ENCODE measurements at regions not wholly inside any gene's neighbourhood (a gene's known extent, or its start where the extent isn't known, plus 50 kb on each side); places are given as distances from the start of the nearest gene placed in this dataset.
"Not testable (repeated sequence)": the region's sequence is repeated elsewhere in the genome, so short reads cannot be mapped to it uniquely, and the experiment has no call there.

DNA sequence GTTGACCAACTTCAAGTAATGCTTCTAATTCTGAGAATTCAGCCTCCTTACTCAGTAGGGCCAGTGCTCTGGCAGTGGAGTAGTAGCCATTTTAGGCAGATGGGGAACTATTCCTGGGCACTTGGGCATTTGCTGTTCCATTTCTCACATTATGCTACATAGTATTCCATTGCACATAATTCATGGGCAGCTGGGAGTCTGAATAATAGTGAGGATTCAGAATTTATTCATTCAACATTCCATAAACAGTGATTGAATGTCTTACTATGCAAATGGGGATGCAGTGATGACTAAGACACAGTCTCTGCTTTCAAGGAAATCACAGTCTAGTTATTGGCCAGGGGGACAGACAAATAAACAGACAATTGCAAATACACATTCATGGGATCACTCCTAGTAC, 301.0 kb upstream of the KCNN2 start:
- no peak for DNase-seq

DNA sequence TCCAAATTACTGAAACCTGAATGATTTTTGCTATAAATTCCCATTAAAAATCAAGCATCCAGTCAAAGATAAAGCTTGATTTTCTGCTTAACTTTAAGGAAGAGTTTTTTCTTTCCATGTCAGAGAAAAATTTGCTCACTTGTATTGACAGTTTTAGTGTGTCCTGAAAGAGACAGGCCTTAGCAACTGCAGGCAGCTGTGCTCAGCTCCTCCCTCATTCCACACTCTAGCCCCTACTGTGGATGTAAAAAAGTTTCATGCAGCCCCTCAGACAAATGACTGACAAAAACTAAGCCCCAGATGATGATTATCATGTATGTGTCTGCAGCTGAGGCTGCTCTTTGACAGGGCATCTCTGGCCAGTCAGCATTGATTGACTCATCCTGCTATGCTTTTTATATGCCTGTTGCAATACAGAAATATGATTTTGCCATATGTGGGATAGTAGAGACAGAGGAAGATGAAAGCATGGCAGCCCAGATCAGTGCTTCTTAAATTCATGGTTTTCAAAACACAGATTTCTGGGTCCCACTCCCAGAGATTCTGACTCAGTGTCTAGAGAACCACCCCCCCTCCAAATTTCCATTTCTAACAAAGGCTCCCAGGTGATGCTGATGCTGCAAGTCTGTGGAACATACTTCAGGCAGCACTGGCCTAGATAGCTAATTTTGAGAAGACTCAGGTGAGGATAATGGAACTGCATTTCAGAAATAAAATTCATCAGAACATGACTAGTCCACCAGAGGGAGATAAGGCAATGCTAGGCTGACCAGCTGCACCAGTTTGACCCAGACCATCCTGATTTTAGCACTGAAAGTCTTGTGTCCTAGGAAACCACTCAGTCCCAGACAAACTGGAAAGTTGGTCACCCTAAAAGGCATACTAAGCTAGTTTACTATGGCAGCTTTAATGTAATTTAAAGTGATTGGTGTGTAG, 298.7 kb upstream of the KCNN2 start:
- DNase-seq = no peak

DNA sequence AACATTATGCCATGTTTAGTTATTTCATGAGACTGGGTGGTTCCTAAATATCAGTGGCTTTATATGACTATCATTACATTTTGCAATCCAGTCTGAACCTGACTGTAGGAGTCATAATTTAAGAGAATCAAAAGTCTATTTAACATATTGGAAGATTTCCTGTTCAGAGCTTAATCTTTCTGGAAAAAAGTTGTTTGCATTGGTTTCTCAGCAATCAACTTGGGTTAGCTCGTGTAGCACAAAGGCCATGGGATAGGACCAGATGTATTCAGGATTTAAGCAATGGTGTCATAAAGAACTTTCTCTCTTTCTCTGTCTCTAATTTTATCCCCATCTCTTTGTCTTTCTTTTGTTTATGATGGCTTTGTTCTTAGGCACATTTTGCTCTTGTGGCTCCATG, 296.0 kb upstream of the KCNN2 start:
- DNase-seq = no peak

DNA sequence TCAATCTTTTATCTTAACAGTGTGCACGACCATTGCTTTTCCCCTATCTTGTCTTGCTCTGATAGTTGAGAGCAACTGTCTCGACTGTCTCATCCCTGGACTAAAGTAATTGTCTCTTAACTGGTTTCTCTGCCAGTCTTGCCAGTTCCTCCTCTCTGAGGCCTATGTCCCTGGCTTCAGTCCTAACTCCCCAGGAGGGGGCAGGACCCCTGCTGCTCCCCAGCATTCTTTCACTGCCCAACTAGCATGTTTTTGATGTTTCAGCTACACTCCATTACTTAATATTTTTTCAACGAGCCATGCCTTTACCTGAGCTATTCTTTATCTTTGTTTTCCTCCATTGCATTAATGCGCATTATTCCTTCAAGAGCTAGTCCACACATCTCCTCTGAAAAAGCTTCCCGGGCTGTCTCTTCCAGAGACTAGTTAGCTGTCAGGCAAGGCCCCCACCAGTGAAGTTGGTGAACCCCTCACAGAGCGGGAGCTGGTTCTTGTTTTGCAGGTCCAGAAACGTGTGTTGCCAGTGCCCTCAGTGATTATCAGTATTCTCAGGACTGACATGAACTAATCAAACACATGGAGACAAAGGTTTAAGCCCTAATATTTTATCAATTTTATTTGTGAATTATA, 291.7 kb upstream of the KCNN2 start:
- no peak for DNase-seq

DNA sequence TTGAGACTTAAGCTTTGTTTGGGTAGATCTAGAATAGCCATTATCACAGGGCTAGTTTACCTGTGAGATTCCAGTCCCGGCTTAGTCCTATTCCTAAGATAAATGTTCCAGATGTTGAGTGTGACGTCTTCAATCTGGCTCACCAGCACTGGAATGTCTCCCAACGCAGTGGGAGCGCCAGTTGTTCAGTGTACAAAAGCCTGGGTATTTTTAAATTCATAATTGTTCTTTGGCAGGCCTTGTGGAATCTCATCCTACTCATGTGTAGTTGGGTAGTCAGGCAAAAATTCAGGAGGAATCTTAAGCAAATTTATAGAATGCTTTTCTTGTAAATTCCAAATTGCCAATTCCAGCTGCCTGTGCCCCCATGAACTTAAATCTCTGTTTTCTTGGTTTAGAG, 272.6 kb upstream of the KCNN2 start:
- no peak for DNase-seq

DNA sequence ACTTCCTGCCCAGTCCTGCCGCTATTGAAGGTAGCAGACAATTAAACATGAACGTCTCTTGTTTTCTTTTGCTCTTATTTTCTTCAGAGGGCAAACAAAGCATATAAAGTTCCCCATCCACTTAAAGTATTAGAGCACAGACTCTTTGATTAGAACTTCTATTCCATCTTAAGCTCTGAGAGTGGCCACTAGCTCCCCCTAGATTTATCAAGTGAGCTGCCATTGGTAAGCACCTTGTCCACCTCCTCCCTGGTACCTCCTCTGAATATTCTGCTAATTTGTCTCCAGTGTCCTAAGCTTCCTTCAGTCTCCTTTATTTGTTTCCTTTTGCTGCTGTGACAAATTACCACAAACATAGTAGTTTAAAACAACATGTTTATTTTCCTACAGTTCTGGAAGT, 264.3 kb upstream of the KCNN2 start:
- DNase-seq = no peak

DNA sequence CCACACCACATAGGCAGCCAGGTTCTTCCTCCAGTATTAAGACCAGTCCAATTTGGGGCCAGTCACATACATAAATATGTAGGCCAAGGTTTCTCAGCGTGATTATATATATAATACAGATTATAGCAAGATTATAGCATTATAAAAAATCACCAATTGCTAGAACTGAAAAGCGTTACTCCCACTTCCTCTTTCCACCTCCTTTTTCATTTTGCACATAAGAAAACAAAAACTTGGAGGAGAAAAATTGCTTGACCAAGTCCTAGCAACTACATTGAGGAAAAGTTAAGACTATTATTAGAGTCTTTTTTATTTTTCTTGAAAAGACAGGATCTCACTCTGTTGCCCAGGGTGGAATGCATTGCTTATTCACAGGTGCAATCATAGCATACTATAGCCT, 262.7 kb upstream of the KCNN2 start:
- no peak for DNase-seq

DNA sequence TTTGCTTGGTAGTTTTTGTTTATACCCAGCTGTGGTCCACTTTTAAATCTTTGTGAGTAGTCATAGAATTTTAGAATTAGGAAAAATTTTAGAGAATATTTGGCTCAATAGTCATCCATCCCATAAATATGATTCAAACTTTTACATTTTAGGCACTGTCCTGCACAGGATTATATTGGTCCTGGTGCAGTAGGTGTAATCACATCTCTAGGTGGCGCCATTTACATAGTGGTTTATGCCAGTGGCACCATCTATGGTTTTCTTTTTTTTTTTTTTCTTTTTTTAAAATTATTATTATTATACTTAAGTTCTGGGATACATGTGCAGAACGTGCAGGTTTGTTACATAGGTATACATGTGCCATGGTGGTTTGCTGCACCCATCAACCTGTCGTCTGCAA, 260.7 kb upstream of the KCNN2 start:
- DNase-seq = peak; percentile 8 to 20

DNA sequence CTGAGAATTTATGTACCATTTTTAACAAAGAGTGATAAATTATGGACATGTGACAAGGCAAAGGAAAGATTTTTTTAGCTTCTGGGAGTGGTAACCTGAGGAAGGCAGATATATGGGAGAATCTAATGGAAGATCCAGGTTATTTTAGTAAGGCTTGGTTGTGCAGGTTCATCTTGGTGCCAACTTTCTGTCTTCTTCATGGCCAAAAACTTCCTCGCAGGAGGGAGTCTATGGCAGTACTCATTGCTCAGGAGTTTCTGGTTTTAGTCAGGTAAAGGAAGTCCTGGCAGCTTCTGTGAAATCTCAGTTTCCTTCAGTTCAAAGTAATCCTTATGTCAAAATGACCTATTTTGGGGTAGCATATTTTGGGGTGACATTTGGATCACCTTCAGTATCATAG, 248.3 kb upstream of the KCNN2 start:
- no peak for DNase-seq

DNA sequence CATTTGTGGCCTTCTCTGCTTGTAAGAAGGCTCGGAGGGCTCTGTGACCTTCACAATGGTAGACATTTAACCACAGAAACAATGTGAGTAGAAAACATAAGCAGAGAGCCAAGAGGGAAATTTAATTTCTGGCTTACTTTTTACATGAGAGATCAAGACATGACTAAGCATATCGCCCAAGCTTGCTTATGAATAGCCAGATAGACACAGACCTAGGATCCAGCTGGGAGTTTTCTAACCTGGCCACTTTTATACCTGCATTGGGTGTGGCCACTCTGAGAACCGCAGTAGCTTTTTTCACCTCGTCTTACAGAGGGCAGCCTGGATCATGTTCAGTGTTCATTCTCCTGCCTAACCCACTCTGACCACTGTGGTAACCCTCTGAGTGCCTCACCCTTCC, 244.9 kb upstream of the KCNN2 start:
- DNase-seq = no peak

DNA sequence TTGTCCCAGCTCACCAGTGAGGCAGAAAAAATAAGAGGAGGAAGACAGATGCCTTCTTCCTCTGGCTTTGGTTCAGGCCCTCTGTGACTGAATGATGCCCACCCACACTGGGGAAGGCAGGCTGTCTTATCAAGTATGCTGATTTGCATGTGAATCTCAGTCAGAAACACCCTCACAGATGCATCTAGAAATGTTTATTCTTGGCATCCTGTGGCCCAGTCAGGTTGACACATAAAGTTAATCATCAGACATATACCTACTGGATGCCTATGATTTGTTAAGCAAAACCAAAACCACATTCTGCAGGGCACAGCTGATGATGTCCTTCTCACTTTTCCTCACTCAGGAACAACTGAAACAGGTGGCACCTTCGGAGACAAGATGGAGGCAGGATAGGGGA, 243.4 kb upstream of the KCNN2 start:
- no peak for DNase-seq

DNA sequence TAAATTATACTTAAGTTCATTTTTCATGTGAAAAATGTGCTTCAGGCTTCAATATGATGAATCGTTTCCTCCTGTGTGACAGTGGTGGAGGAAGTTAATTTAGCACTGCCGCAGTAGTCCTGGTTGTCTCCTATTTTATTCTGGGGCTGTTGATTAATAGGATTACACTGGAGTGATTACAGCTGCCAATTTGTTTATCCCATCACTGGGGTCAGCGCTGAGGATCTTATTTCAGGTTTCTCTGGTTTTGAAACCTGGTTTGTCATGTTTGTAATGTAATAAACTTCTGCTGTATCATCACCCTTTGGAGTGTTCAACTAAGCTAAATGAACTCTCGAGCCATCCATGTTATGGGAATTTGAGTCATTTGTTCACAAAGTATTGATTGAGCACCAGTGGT, 241.7 kb upstream of the KCNN2 start:
- no peak for DNase-seq

DNA sequence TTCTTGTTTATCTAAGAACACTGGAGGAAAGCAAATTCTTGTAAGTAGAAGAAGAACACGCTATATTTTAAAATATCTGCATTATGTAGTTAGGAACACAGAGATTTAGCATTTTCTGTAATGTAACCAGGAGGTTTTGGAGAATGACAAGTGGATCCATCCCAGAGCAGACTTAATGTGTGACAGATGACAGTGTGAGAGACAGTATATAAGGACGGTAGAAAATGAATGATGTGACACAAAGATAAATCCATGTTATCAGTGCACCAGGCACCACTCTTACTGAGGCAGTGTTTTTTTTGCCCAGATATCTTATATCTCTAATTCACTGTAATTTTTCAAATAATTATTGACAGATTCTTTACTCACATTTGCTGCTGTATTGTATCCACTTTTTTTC, 239.0 kb upstream of the KCNN2 start:
- no peak for DNase-seq

DNA sequence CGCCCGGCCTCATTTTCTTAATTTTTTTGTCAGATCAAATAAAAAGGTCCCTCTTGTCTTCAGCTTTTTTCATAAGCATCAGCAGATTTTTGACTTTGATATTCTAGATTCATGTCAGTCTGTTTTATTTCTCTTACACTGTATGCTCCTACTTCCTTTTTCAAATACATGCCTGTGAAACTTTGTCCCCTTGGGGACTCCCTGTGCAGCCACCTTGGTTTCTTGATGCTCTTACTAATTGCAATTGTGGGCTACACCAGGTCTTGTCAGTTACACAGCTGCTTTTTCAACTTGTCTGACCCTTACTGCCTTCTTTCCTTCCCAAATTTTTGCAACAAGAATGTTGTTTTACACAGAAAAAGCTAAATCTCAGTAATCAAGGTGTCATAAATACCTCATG, 238.2 kb upstream of the KCNN2 start:
- DNase-seq = no peak

DNA sequence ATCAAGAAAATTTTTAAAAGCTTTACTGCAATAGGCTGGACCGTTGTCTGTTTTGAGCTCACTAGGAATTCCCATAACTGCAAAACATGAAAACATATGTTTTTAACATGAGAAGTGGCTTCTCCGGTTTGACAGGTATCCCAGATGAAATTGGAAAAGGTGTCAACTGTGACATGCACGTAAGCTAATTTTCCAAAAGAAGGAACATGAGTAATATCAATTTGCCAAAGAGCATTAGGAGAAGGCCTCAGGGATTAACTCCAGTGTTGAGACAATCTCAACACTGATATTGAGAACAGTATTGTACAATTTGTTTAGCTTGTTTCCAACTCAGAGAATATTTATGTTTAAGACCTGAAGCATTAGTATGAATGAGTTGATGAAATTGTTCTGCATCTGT, 215.5 kb upstream of the KCNN2 start:
- DNase-seq = no peak

DNA sequence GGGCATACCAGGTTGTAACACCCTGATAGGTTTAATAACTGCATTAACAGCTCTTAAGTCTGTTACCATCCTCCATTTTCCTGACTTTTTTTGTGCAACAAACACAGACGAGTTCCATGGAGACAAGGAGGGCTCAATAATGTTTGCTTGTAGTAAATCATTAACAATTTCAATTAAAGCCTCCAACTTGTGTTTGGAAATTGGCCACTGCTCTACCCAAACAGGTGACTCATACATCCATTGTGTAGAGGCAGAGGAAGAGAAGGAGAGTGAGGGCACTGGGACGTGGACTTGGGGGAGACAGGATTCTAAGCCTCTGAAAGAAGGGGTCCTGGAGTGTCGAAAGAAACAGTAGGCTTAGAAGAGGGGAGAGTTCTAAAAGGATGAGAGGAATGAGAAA, 213.6 kb upstream of the KCNN2 start:
- no peak for DNase-seq

DNA sequence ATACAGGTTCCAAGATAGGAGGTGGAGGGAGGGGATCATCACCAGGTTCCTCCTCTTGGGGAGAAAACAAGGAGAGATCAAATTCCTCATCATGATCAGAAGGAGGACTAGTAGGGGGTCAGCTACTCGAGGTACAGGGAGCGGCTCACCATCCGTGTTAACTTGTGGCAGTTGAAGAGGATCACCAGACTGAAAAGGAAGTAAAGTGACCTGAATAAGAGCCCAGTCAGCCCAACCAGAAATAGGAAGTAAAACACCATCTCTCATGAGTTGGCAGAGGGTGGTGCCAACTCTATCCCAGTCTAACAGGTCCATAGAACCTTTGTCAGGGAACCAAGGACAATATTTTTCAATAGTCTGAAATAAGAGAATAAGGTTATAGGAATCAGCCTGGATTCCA, 213.1 kb upstream of the KCNN2 start:
- DNase-seq = not testable (repeated sequence)

DNA sequence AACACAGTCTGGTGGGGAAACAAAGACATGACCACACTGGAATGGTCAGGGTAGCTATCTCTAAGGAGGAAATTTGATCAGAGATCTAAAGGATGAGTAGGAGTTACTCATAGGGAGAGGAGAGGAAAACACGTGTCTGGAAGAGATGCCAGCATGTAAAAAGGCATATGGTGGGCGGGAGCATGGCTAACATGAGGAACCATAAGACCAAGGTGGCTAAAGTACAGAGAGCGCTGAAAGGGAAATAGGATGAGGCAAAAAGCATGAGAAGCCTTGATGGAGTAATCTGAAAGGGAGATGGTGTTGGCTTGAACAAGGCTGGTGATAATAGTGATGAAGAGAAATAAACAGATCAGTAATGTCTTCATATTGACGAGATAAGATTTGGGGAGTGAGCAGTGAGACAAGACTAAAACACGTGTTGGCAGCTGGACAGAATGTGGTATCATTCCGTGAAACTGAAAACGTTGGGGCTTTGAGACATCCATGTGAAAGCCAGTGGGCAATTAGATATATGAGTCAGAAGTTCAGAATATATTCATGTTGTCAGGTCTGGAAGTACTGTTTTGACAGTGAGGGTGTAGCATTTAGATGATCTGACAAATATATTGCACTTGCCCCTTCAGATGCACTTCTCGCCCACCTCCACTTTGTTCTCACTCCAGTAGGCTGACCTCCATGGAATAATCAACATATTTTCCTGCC, 209.1 kb upstream of the KCNN2 start:
- no peak for DNase-seq

DNA sequence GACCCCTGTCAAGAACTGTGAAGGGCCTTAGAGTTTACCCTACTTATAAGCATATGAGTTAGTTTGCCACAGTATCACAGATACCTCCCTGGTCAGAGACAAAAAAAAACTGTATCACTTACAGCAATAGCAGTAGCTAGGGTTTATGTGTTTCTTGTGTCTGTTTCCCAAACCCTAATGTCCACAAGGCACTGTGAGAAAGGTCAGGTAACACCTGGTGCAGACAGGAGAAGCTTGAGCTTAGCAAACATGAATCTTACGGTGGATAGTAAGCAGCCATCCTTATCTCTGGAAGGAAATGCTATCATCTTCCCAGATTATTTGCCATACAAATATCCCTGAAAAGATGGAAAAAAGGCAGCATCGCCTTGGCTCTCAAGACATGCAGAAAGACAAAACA, 208.5 kb upstream of the KCNN2 start:
- no peak for DNase-seq

DNA sequence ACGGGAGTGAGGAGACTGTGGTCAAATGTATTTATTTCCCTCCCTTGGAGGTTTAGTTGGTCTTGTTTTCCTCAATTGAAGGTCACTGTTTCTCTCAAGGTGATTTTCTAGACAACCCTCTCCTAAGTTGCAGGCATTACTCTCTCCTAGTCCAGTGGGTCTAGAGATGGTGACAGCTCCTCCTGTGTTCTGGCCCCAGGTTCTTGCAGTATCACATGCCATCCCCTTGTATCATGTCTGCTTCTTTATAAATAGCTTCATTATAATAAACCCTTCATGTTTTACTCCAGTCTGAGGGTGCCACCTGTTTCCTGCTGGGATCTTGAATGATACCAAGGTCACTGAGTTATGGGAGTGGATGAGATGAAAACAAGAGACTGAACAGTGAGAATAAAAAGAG, 208.0 kb upstream of the KCNN2 start:
- DNase-seq = no peak

DNA sequence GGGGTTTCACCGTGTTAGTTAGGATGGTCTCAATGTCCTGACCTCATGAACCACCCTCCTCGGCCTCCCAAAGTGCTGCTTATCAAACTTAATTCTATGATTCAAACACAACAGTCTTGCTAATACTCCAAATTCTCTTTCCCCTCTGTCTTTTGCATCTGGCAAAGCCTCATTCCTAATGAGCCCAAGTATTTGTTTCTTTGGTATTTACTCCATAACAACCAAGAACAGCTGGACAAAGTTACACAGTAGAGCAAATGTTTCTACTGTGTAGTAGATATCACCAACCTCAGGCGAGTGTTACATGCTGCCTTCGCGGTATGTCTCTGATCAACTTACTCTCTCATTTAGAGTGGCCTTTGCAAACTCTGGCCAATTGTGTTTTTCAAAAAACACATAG, 195.8 kb upstream of the KCNN2 start:
- no peak for DNase-seq

DNA sequence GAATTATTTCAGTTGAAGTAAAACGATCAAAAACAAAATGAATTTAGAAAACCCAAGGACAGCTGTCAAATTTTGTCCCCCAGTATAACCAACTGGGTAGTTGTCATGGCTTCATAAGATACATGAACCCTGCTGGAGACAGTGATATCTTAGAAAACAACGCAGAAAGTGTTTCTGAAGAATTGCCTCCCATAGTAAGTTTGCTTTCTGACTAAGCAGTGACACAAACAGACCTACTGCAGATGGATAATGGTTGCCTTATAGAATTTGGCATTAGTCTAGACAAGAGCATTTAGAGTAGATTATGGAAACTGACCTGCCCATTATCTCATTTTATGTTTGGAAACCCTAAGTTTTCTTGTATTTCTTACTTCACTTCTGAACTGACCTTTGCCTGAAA, 187.7 kb upstream of the KCNN2 start:
- DNase-seq = no peak

DNA sequence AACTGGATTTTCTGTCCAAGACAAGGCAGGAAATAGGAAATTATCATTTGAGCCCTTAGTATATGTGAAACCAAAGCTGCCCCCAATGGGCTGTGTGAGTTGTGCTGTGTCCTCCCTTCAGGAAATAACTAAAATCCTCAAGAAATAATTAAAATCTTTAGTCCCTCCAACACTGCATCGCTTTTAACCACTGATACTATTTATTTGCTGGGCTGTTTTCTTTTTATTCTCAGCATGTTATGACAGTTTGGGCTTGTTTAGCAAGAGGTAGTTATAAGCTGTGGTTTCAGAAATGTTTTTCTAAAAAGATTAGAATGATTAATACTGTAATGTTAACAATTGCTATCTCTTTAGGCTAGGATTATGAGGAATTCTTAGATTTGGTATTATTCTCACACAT, 187.0 kb upstream of the KCNN2 start:
- DNase-seq = no peak

DNA sequence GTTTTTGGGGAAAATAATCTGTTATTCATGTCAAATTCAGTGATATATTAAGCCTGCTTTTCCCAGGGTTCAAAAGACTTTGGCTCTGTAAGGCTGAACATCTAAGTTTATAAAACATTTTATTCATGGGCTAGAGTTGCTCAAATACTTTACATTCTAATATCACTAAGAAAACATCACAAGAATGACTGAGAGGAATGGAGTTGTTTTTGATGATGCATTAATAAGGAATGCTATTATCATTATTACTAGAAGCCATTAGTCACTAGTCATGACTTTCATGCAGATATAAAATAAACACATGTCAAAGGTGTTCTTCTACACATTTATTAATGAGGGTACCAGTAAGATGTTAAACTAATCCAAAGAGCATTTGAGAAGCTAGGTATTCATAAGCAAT, 185.5 kb upstream of the KCNN2 start:
- no peak for DNase-seq
